ENCODE measurements at regions not wholly inside any gene's neighbourhood (a gene's known extent, or its start where the extent isn't known, plus 50 kb on each side); places are given as distances from the start of the nearest gene placed in this dataset.

- Histone ChIP-seq H3K27me3 (replicated peaks in 1 of 4; ENCODE audit: control insufficient read depth in 3 of 4, extremely low read depth in 1 of 4, insufficient read depth in 3 of 4, low read length in 3 of 4) (no peaks in the 10 kb centered on the region), H3K23me2 (ENCODE audit: low read depth, low read length) (no peaks in the 10 kb centered on the region), H3K14ac (ENCODE audit: insufficient read length) (no peak overlapping the region), H2AK5ac (ENCODE audit: low read depth, low read length) (no peak overlapping the region), H4K5ac (ENCODE audit: insufficient read length, low read depth, low read length) (no peak overlapping the region), H3K4ac (replicated peaks; ENCODE audit: insufficient read length, low read depth, low read length) (no peak overlapping the region), H3K79me2 (ENCODE audit: control insufficient read depth in 1 of 2, insufficient read depth in 2 of 2, low read length in 2 of 2) (no peaks in the 10 kb centered on the region), H2BK12ac (ENCODE audit: low read depth, low read length) (no peak overlapping the region), H3K79me1 (ENCODE audit: low read depth, low read length) (no peaks in the 10 kb centered on the region), H3K23ac (ENCODE audit: insufficient read length) (no peak overlapping the region), H3K27ac (ENCODE audit: low read depth, low read length) (no peak overlapping the region), H3K4me2 (ENCODE audit: insufficient read depth in 1 of 2, low read depth in 2 of 2, low read length in 2 of 2) (no peak overlapping the region), H3K4me1 (replicated peaks in 1 of 4; ENCODE audit: control insufficient read depth in 3 of 4, insufficient read depth in 4 of 4, low read length in 3 of 4) (no peaks in the 10 kb centered on the region), H3K36me3 (ENCODE audit: control insufficient read depth in 2 of 4, insufficient read depth in 4 of 4, low read length in 3 of 4) (no peaks in the 10 kb centered on the region), H2BK15ac (ENCODE audit: low read length) (no peak overlapping the region), H2AFZ (ENCODE audit: low read length) (no peak overlapping the region), H4K20me1 (replicated peaks in 1 of 2; ENCODE audit: control insufficient read depth in 1 of 2, insufficient read depth in 2 of 2, low read length in 2 of 2) (no peaks in the 10 kb centered on the region), H2BK120ac (replicated peaks; ENCODE audit: low read depth, low read length) (no peak overlapping the region), H2BK5ac (ENCODE audit: low read depth, low read length) (no peak overlapping the region), H3K18ac (ENCODE audit: extremely low read depth, low read length) (no peak overlapping the region), H3K56ac (replicated peaks; ENCODE audit: insufficient read length, low read depth, low read length) (no peak overlapping the region), H3K4me3 (ENCODE audit: extremely low read depth in 1 of 4, insufficient read depth in 2 of 4, low read depth in 3 of 4, low read length in 4 of 4) (no peak overlapping the region), H4K91ac (replicated peaks; ENCODE audit: insufficient read length, low read length) (no peak overlapping the region), H3K9me3 (ENCODE audit: insufficient read depth in 2 of 2, low read depth in 1 of 2, low read length in 1 of 2) (no peaks in the 10 kb centered on the region), H3K9ac (replicated peaks in 1 of 4; ENCODE audit: extremely low read depth in 1 of 4, low read depth in 3 of 4, low read length in 3 of 4) (no peak overlapping the region), H4K8ac (ENCODE audit: extremely low read depth, insufficient read depth, low read length) (no peak overlapping the region), H2BK20ac (ENCODE audit: low read length) (no peak overlapping the region)
- ChIA-PET CTCF (ENCODE audit: partially characterized antibody) (interaction anchor here (1.5 to 2.0 kb wide), 2 partner anchors 14 to 15 kb away, joined by 4 read pairs; no protein-coding TSS in a partner anchor), POLR2A (ENCODE audit: partially characterized antibody) (no interaction called here)
- 99% methylated on average over 4 of the region's 4 CpGs; no CpG with 5 or more reads in 1 of the 2 experiments for WGBS, 2 experiments (ENCODE audit: extremely low coverage in 1 of 2, insufficient coverage in 1 of 2, insufficient read length in 1 of 2, insufficient replicate concordance in 2 of 2, low coverage in 1 of 2, low lambda C conversion rate in 2 of 2, missing lambda C conversion rate in 1 of 2)
- no peak for FAIRE-seq
- DNase-seq (ENCODE audit: low read depth in 1 of 2, low spot score in 2 of 2): no peak
- TF ChIP-seq HDAC6 (IDR thresholded peaks at IDR 0.05; ENCODE audit: low read depth, low read length) (no peak), CHD2 (IDR thresholded peaks at IDR 0.05; ENCODE audit: low read length) (no peak), USF2 (IDR thresholded peaks at IDR 0.05; ENCODE audit: low read length) (no peak), YY1 (IDR thresholded peaks at IDR 0.05; ENCODE audit: low read depth, low read length) (no peak), SAP30 (IDR thresholded peaks at IDR 0.05; ENCODE audit: insufficient read depth, insufficient replicate concordance, low read length) (no peak), CTCF (IDR thresholded peaks at IDR 0.05; ENCODE audit: control extremely low read depth in 1 of 3, insufficient read depth in 1 of 3, low read depth in 1 of 3, low read length in 3 of 3) (no peak), BCL11A (IDR thresholded peaks at IDR 0.05; ENCODE audit: low read depth in 2 of 2, low read length in 2 of 2) (no peak), ATF3 (IDR thresholded peaks at IDR 0.05; ENCODE audit: insufficient read depth, low read depth, low read length) (no peak), SIRT6 (IDR thresholded peaks at IDR 0.05; ENCODE audit: low read length) (no peak)
Measured at GRCh38 chr13:104301171-104301975, 1235.2 kb upstream of the SLC10A2 start.
